ENCODE measurements at regions not wholly inside any gene's neighbourhood (a gene's known extent, or its start where the extent isn't known, plus 50 kb on each side); places are given as distances from the start of the nearest gene placed in this dataset.

- peaks cover 0 to 3% of the 10 kb centered on the region in 2 donors for H3K9me3 ChIP-seq (ENCODE audit: control insufficient read depth in 2 of 2, insufficient read depth in 1 of 2, low read length in 1 of 2)
- H3K4me1 ChIP-seq (ENCODE audit: control insufficient read depth in 2 of 2, insufficient read depth in 2 of 2, low read length in 2 of 2) = no peaks in the 10 kb centered on the region
- no peaks in the 10 kb centered on the region for H3K36me3 ChIP-seq (ENCODE audit: control insufficient read depth in 2 of 2, insufficient read depth in 2 of 2, low read length in 1 of 2)
- 96% methylated on average over 8 of the region's 8 CpGs for WGBS
- no peak for DNase-seq (ENCODE audit: low read depth in 6 of 9, low spot score in 9 of 9)
- H3K4me3 ChIP-seq (ENCODE audit: low read length in 2 of 2) = no peak overlapping the region
- no peak overlapping the region for H3K27ac ChIP-seq (ENCODE audit: low read depth in 1 of 2, low read length in 1 of 2)
- H3K27me3 ChIP-seq (ENCODE audit: control insufficient read depth in 2 of 2, insufficient read depth in 1 of 2, low read length in 1 of 2) = no peaks in the 10 kb centered on the region
These were observed 1577.2 kb upstream of the LRRTM3 start for GRCh38 chr10:65348637-65349036.

- H3K27ac ChIP-seq (ENCODE audit: low read depth in 1 of 2, low read length in 1 of 2) = no peak overlapping the region
- DNase-seq (ENCODE audit: low read depth in 6 of 9, low spot score in 9 of 9) = no peak
- 61% methylated on average over 3 of the region's 3 CpGs for WGBS
- no peaks in the 10 kb centered on the region for H3K27me3 ChIP-seq (ENCODE audit: control insufficient read depth in 2 of 2, insufficient read depth in 1 of 2, low read length in 1 of 2)
- H3K4me1 ChIP-seq (ENCODE audit: control insufficient read depth in 2 of 2, insufficient read depth in 2 of 2, low read length in 2 of 2) = no peaks in the 10 kb centered on the region
- H3K36me3 ChIP-seq (ENCODE audit: control insufficient read depth in 2 of 2, insufficient read depth in 2 of 2, low read length in 1 of 2) = no peaks in the 10 kb centered on the region
- peaks cover 0 to 3% of the 10 kb centered on the region in 2 donors for H3K9me3 ChIP-seq (ENCODE audit: control insufficient read depth in 2 of 2, insufficient read depth in 1 of 2, low read length in 1 of 2)
- no peak overlapping the region for H3K4me3 ChIP-seq (ENCODE audit: low read length in 2 of 2)
These were observed 1575.2 kb upstream of the LRRTM3 start for GRCh38 chr10:65350611-65351010.

GRCh38 chr10:65355141-65355680 lies 1570.6 kb upstream of the LRRTM3 start:
- no peaks in the 10 kb centered on the region for H3K27me3 ChIP-seq (ENCODE audit: control insufficient read depth in 2 of 2, insufficient read depth in 1 of 2, low read length in 1 of 2)
- no peak overlapping the region for H3K4me3 ChIP-seq (ENCODE audit: low read length in 2 of 2)
- H3K36me3 ChIP-seq (ENCODE audit: control insufficient read depth in 2 of 2, insufficient read depth in 2 of 2, low read length in 1 of 2) = no peaks in the 10 kb centered on the region
- WGBS = 88% methylated on average over 2 of the region's 2 CpGs
- no peaks in the 10 kb centered on the region for H3K4me1 ChIP-seq (ENCODE audit: control insufficient read depth in 2 of 2, insufficient read depth in 2 of 2, low read length in 2 of 2)
- no peaks in the 10 kb centered on the region for H3K9me3 ChIP-seq (ENCODE audit: control insufficient read depth in 2 of 2, insufficient read depth in 1 of 2, low read length in 1 of 2)
- no peak overlapping the region for H3K27ac ChIP-seq (ENCODE audit: low read depth in 1 of 2, low read length in 1 of 2)
- DNase-seq (ENCODE audit: low read depth in 6 of 9, low spot score in 9 of 9) = no peak

GRCh38 chr10:65358565-65358964 lies 1567.3 kb upstream of the LRRTM3 start:
- H3K27me3 ChIP-seq (ENCODE audit: control insufficient read depth in 2 of 2, insufficient read depth in 1 of 2, low read length in 1 of 2) = no peaks in the 10 kb centered on the region
- H3K27ac ChIP-seq (ENCODE audit: low read depth in 1 of 2, low read length in 1 of 2) = no peak overlapping the region
- H3K36me3 ChIP-seq (ENCODE audit: control insufficient read depth in 2 of 2, insufficient read depth in 2 of 2, low read length in 1 of 2) = no peaks in the 10 kb centered on the region
- no peak overlapping the region for H3K4me3 ChIP-seq (ENCODE audit: low read length in 2 of 2)
- DNase-seq (ENCODE audit: low read depth in 6 of 9, low spot score in 9 of 9) = no peak
- no peaks in the 10 kb centered on the region for H3K4me1 ChIP-seq (ENCODE audit: control insufficient read depth in 2 of 2, insufficient read depth in 2 of 2, low read length in 2 of 2)
- WGBS = 67% methylated on average over 1 of the region's 1 CpG
- no peaks in the 10 kb centered on the region for H3K9me3 ChIP-seq (ENCODE audit: control insufficient read depth in 2 of 2, insufficient read depth in 1 of 2, low read length in 1 of 2)

GRCh38 chr10:65360497-65360896 lies 1565.3 kb upstream of the LRRTM3 start:
- H3K27ac ChIP-seq (ENCODE audit: low read depth in 1 of 2, low read length in 1 of 2) = no peak overlapping the region
- no peaks in the 10 kb centered on the region for H3K36me3 ChIP-seq (ENCODE audit: control insufficient read depth in 2 of 2, insufficient read depth in 2 of 2, low read length in 1 of 2)
- DNase-seq (ENCODE audit: low read depth in 6 of 9, low spot score in 9 of 9) = no peak
- H3K4me1 ChIP-seq (ENCODE audit: control insufficient read depth in 2 of 2, insufficient read depth in 2 of 2, low read length in 2 of 2) = no peaks in the 10 kb centered on the region
- 97% methylated on average over 2 of the region's 2 CpGs for WGBS
- H3K4me3 ChIP-seq (ENCODE audit: low read length in 2 of 2) = no peak overlapping the region
- H3K9me3 ChIP-seq (ENCODE audit: control insufficient read depth in 2 of 2, insufficient read depth in 1 of 2, low read length in 1 of 2) = no peaks in the 10 kb centered on the region
- H3K27me3 ChIP-seq (ENCODE audit: control insufficient read depth in 2 of 2, insufficient read depth in 1 of 2, low read length in 1 of 2) = no peaks in the 10 kb centered on the region

- H3K27ac ChIP-seq (ENCODE audit: low read depth in 1 of 2, low read length in 1 of 2) = no peak overlapping the region
- 82% methylated on average over 1 of the region's 1 CpG for WGBS
- no peaks in the 10 kb centered on the region for H3K9me3 ChIP-seq (ENCODE audit: control insufficient read depth in 2 of 2, insufficient read depth in 1 of 2, low read length in 1 of 2)
- H3K4me1 ChIP-seq (ENCODE audit: control insufficient read depth in 2 of 2, insufficient read depth in 2 of 2, low read length in 2 of 2) = no peaks in the 10 kb centered on the region
- DNase-seq (ENCODE audit: low read depth in 6 of 9, low spot score in 9 of 9) = no peak
- H3K4me3 ChIP-seq (ENCODE audit: low read length in 2 of 2) = no peak overlapping the region
- no peaks in the 10 kb centered on the region for H3K36me3 ChIP-seq (ENCODE audit: control insufficient read depth in 2 of 2, insufficient read depth in 2 of 2, low read length in 1 of 2)
- H3K27me3 ChIP-seq (ENCODE audit: control insufficient read depth in 2 of 2, insufficient read depth in 1 of 2, low read length in 1 of 2) = no peaks in the 10 kb centered on the region
These were observed 1560.0 kb upstream of the LRRTM3 start for GRCh38 chr10:65365878-65366277.

- Histone ChIP-seq H3K27me3 (ENCODE audit: control insufficient read depth in 2 of 2, insufficient read depth in 1 of 2, low read length in 1 of 2) (no peaks in the 10 kb centered on the region), H3K9me3 (ENCODE audit: control insufficient read depth in 2 of 2, insufficient read depth in 1 of 2, low read length in 1 of 2) (no peaks in the 10 kb centered on the region), H3K4me3 (ENCODE audit: low read length in 2 of 2) (no peak overlapping the region), H3K27ac (ENCODE audit: low read depth in 1 of 2, low read length in 1 of 2) (no peak overlapping the region), H3K36me3 (ENCODE audit: control insufficient read depth in 2 of 2, insufficient read depth in 2 of 2, low read length in 1 of 2) (no peaks in the 10 kb centered on the region), H3K4me1 (ENCODE audit: control insufficient read depth in 2 of 2, insufficient read depth in 2 of 2, low read length in 2 of 2) (no peaks in the 10 kb centered on the region)
- no peak for DNase-seq (ENCODE audit: low read depth in 6 of 9, low spot score in 9 of 9)
These were observed 1558.1 kb upstream of the LRRTM3 start for GRCh38 chr10:65367706-65368105.

- 92% methylated on average over 3 of the region's 3 CpGs for WGBS
- Histone ChIP-seq H3K36me3 (ENCODE audit: control insufficient read depth in 2 of 2, insufficient read depth in 2 of 2, low read length in 1 of 2) (no peaks in the 10 kb centered on the region), H3K27me3 (ENCODE audit: control insufficient read depth in 2 of 2, insufficient read depth in 1 of 2, low read length in 1 of 2) (no peaks in the 10 kb centered on the region), H3K9me3 (ENCODE audit: control insufficient read depth in 2 of 2, insufficient read depth in 1 of 2, low read length in 1 of 2) (no peaks in the 10 kb centered on the region), H3K27ac (ENCODE audit: low read depth in 1 of 2, low read length in 1 of 2) (no peak overlapping the region), H3K4me1 (ENCODE audit: control insufficient read depth in 2 of 2, insufficient read depth in 2 of 2, low read length in 2 of 2) (no peaks in the 10 kb centered on the region), H3K4me3 (ENCODE audit: low read length in 2 of 2) (no peak overlapping the region)
- no peak for DNase-seq (ENCODE audit: low read depth in 6 of 9, low spot score in 9 of 9)
These were observed 1550.3 kb upstream of the LRRTM3 start for GRCh38 chr10:65375528-65375927.

- Histone ChIP-seq H3K27ac (ENCODE audit: low read depth in 1 of 2, low read length in 1 of 2) (no peak overlapping the region), H3K4me3 (ENCODE audit: low read length in 2 of 2) (no peak overlapping the region), H3K36me3 (ENCODE audit: control insufficient read depth in 2 of 2, insufficient read depth in 2 of 2, low read length in 1 of 2) (no peaks in the 10 kb centered on the region), H3K27me3 (ENCODE audit: control insufficient read depth in 2 of 2, insufficient read depth in 1 of 2, low read length in 1 of 2) (no peaks in the 10 kb centered on the region), H3K4me1 (ENCODE audit: control insufficient read depth in 2 of 2, insufficient read depth in 2 of 2, low read length in 2 of 2) (no peaks in the 10 kb centered on the region), H3K9me3 (ENCODE audit: control insufficient read depth in 2 of 2, insufficient read depth in 1 of 2, low read length in 1 of 2) (no peaks in the 10 kb centered on the region)
- DNase-seq (ENCODE audit: low read depth in 6 of 9, low spot score in 9 of 9) = no peak
- whole genome bisulfite sequencing = 64% methylated on average over 1 of the region's 1 CpG
These were observed 1548.1 kb upstream of the LRRTM3 start for GRCh38 chr10:65377687-65378086.

Measured in thymus (tissue), 11 donors.